ENCODE measurements at regions not wholly inside any gene's neighbourhood (a gene's known extent, or its start where the extent isn't known, plus 50 kb on each side); places are given as distances from the start of the nearest gene placed in this dataset.

- H2AFZ ChIP-seq (ENCODE audit: low read length): no peak overlapping the region
- no peak for TF ChIP-seq EZH2 (IDR thresholded peaks at IDR 0.05; ENCODE audit: borderline replicate concordance, low read length)
- TF ChIP-seq CTCF (IDR thresholded peaks at IDR 0.05; ENCODE audit: low read length): no peak
- H3K27me3 ChIP-seq (ENCODE audit: insufficient read depth, low read length): no peaks in the 10 kb centered on the region
- H3K79me2 ChIP-seq (ENCODE audit: insufficient read depth, low read length): no peaks in the 10 kb centered on the region
- H3K9me3 ChIP-seq (ENCODE audit: low read length): no peaks in the 10 kb centered on the region
- no peaks in the 10 kb centered on the region for H3F3A ChIP-seq (ENCODE audit: insufficient read depth, low read length)
- no peak overlapping the region for H3K4me2 ChIP-seq (ENCODE audit: low read length)
- H3K36me3 ChIP-seq (ENCODE audit: insufficient read depth, low read length): no peaks in the 10 kb centered on the region
- H3K4me3 ChIP-seq (ENCODE audit: low read depth, low read length, poor library complexity, severe bottlenecking): no peak overlapping the region
- H4K20me1 ChIP-seq (ENCODE audit: insufficient read depth, low read length): no peaks in the 10 kb centered on the region
- H3K9me2 ChIP-seq (ENCODE audit: low read depth, low read length): no peaks in the 10 kb centered on the region
- H3K27ac ChIP-seq (ENCODE audit: low read depth, low read length, poor library complexity, severe bottlenecking): no peak overlapping the region
- no peaks in the 10 kb centered on the region for H3K4me1 ChIP-seq (ENCODE audit: insufficient read depth, low read length, severe bottlenecking)
- H3K9ac ChIP-seq (ENCODE audit: low read length): no peak overlapping the region
Measured at GRCh38 chr2:220446106-220446712, 818.8 kb downstream of the SLC4A3 start.

- H3K4me3 ChIP-seq (ENCODE audit: low read depth, low read length, poor library complexity, severe bottlenecking): no peak overlapping the region
Measured at GRCh38 chr2:220450846-220451245, 823.4 kb downstream of the SLC4A3 start.

GRCh38 chr2:220451438-220451837 lies 824.0 kb downstream of the SLC4A3 start:
- no peak for TF ChIP-seq EZH2 (IDR thresholded peaks at IDR 0.05; ENCODE audit: borderline replicate concordance, low read length)
- TF ChIP-seq CTCF (IDR thresholded peaks at IDR 0.05; ENCODE audit: low read length): no peak
- H3K79me2 ChIP-seq (ENCODE audit: insufficient read depth, low read length): no peaks in the 10 kb centered on the region
- no peaks in the 10 kb centered on the region for H3K4me1 ChIP-seq (ENCODE audit: insufficient read depth, low read length, severe bottlenecking)
- H3K36me3 ChIP-seq (ENCODE audit: insufficient read depth, low read length): no peaks in the 10 kb centered on the region
- H3K9ac ChIP-seq (ENCODE audit: low read length): no peak overlapping the region
- H3K27me3 ChIP-seq (ENCODE audit: insufficient read depth, low read length): no peaks in the 10 kb centered on the region
- no peaks in the 10 kb centered on the region for H3F3A ChIP-seq (ENCODE audit: insufficient read depth, low read length)
- H3K9me3 ChIP-seq (ENCODE audit: low read length): no peaks in the 10 kb centered on the region
- H4K20me1 ChIP-seq (ENCODE audit: insufficient read depth, low read length): no peaks in the 10 kb centered on the region
- no peak overlapping the region for H3K4me2 ChIP-seq (ENCODE audit: low read length)
- no peak overlapping the region for H3K27ac ChIP-seq (ENCODE audit: low read depth, low read length, poor library complexity, severe bottlenecking)
- no peak overlapping the region for H2AFZ ChIP-seq (ENCODE audit: low read length)
- H3K4me3 ChIP-seq (ENCODE audit: low read depth, low read length, poor library complexity, severe bottlenecking): no peak overlapping the region
- H3K9me2 ChIP-seq (ENCODE audit: low read depth, low read length): no peaks in the 10 kb centered on the region

More at GRCh38 chr2:220450846-220451245, 823.4 kb downstream of the SLC4A3 start:
- Histone ChIP-seq H3K9me3 (ENCODE audit: low read length) (no peaks in the 10 kb centered on the region), H3F3A (ENCODE audit: insufficient read depth, low read length) (no peaks in the 10 kb centered on the region), H3K79me2 (ENCODE audit: insufficient read depth, low read length) (no peaks in the 10 kb centered on the region), H3K4me2 (ENCODE audit: low read length) (no peak overlapping the region), H3K9me2 (ENCODE audit: low read depth, low read length) (no peaks in the 10 kb centered on the region), H3K27ac (ENCODE audit: low read depth, low read length, poor library complexity, severe bottlenecking) (no peak overlapping the region), H2AFZ (ENCODE audit: low read length) (no peak overlapping the region), H4K20me1 (ENCODE audit: insufficient read depth, low read length) (no peaks in the 10 kb centered on the region), H3K27me3 (ENCODE audit: insufficient read depth, low read length) (no peaks in the 10 kb centered on the region), H3K4me1 (ENCODE audit: insufficient read depth, low read length, severe bottlenecking) (no peaks in the 10 kb centered on the region), H3K9ac (ENCODE audit: low read length) (no peak overlapping the region), H3K36me3 (ENCODE audit: insufficient read depth, low read length) (no peaks in the 10 kb centered on the region)
- no peak for TF ChIP-seq EZH2 (IDR thresholded peaks at IDR 0.05; ENCODE audit: borderline replicate concordance, low read length)
- TF ChIP-seq CTCF (IDR thresholded peaks at IDR 0.05; ENCODE audit: low read length): no peak

All from OCI-LY1 (cell line).